ENCODE measurements at regions not wholly inside any gene's neighbourhood (a gene's known extent, or its start where the extent isn't known, plus 50 kb on each side); places are given as distances from the start of the nearest gene placed in this dataset.

- no peak for DNase-seq
Measured at GRCh38 chr1:189434461-189434860, 1043.2 kb downstream of the BRINP3 start.

GRCh38 chr1:189435398-189435797, 1042.3 kb downstream of the BRINP3 start:
- no peak for DNase-seq

GRCh38 chr1:189438808-189439207, 1038.9 kb downstream of the BRINP3 start:
- no peak for DNase-seq

GRCh38 chr1:189463166-189463565, 1014.5 kb downstream of the BRINP3 start:
- no peak for DNase-seq

- no peak for DNase-seq
Measured at GRCh38 chr1:189496768-189497167, 980.9 kb downstream of the BRINP3 start.

GRCh38 chr1:189499736-189500135, 977.9 kb downstream of the BRINP3 start:
- DNase-seq: no peak

GRCh38 chr1:189500778-189501177, 976.9 kb downstream of the BRINP3 start:
- no peak for DNase-seq

- DNase-seq: no peak
Measured at GRCh38 chr1:189510827-189511226, 966.8 kb downstream of the BRINP3 start.

GRCh38 chr1:189513091-189513490, 964.6 kb downstream of the BRINP3 start:
- no peak for DNase-seq

GRCh38 chr1:189522441-189522840, 955.2 kb downstream of the BRINP3 start:
- no peak for DNase-seq

GRCh38 chr1:189524501-189524900, 953.2 kb downstream of the BRINP3 start:
- no peak for DNase-seq

GRCh38 chr1:189530162-189530561, 947.5 kb downstream of the BRINP3 start:
- DNase-seq: no peak

GRCh38 chr1:189538271-189538670, 939.4 kb downstream of the BRINP3 start:
- DNase-seq: no peak

GRCh38 chr1:189550498-189550897, 927.2 kb downstream of the BRINP3 start:
- DNase-seq: no peak

- no peak for DNase-seq
Measured at GRCh38 chr1:189563784-189564183, 913.9 kb downstream of the BRINP3 start.

- no peak for DNase-seq
Measured at GRCh38 chr1:189567890-189568289, 909.8 kb downstream of the BRINP3 start.

GRCh38 chr1:189596197-189596596, 881.5 kb downstream of the BRINP3 start:
- no peak for DNase-seq

- no peak for DNase-seq
Measured at GRCh38 chr1:189597083-189597482, 880.6 kb downstream of the BRINP3 start.

GRCh38 chr1:189605226-189605625, 872.4 kb downstream of the BRINP3 start:
- DNase-seq: no peak

GRCh38 chr1:189606047-189606446, 871.6 kb downstream of the BRINP3 start:
- no peak for DNase-seq

- DNase-seq: no peak
Measured at GRCh38 chr1:189606795-189607476, 870.7 kb downstream of the BRINP3 start.

GRCh38 chr1:189607477-189608096, 870.1 kb downstream of the BRINP3 start:
- no peak for DNase-seq

GRCh38 chr1:189609167-189609566, 868.5 kb downstream of the BRINP3 start:
- no peak for DNase-seq

GRCh38 chr1:189616893-189617292, 860.8 kb downstream of the BRINP3 start:
- no peak for DNase-seq
